HepG2 (cell line): ENCODE measurements at regions not wholly inside any gene's neighbourhood (a gene's known extent, or its start where the extent isn't known, plus 50 kb on each side); places are given as distances from the start of the nearest gene placed in this dataset.

Source experiments
- ATF7 ChIP-seq, 2 experiments: fragments of 450-650 bp in 1 of 2; sonication (generic) in 1 of 2; formaldehyde crosslinking in 1 of 2; IDR thresholded peaks; 2 replicates each; pipeline versions ENCODE4 v1.4.0 to v1.6.1; 2016 to 2020; ENCODE audit warnings: antibody characterized with exemption in 1 of 2, mild to moderate bottlenecking in 1 of 2, missing genetic modification reagents in 1 of 2
- BRD4 ChIP-seq: sonication (generic); formaldehyde crosslinking; IDR thresholded peaks from 2 replicates; pipeline ENCODE4 v1.4.0; 2020; ENCODE audit warnings: missing genetic modification reagents
- DNMT3B ChIP-seq: conservative IDR thresholded peaks from 2 replicates; pipeline ENCODE4 v1.6.1; 2016; ENCODE audit warnings: missing biosample characterization, control low read depth
- HCFC1 ChIP-seq: fragments of 150-350 bp; IDR thresholded peaks from 2 replicates; pipeline ENCODE4 v1.6.1; 2014; ENCODE audit warnings: low read depth, low read length
- HMGA1 ChIP-seq: sonication (generic); formaldehyde crosslinking; conservative IDR thresholded peaks from 2 replicates; pipeline ENCODE4 v1.4.0; 2020; ENCODE audit warnings: missing genetic modification reagents
- HNF4A ChIP-seq: sonication (generic); formaldehyde crosslinking; IDR thresholded peaks from 2 replicates; pipeline ENCODE4 v1.4.0; 2020; ENCODE audit warnings: missing genetic modification reagents
- HNF4G ChIP-seq, 2 experiments: sonication (generic) in 1 of 2; formaldehyde crosslinking in 1 of 2; IDR thresholded peaks; 2 replicates each; pipeline versions ENCODE4 v1.4.0 to v1.6.1; 2011 to 2020; ENCODE audit warnings: borderline replicate concordance in 2 of 2, low read depth in 2 of 2, mild to moderate bottlenecking in 2 of 2, low read length in 1 of 2, missing genetic modification reagents in 1 of 2, moderate library complexity in 1 of 2
- JUNB ChIP-seq: sonication (generic); formaldehyde crosslinking; IDR thresholded peaks from 2 replicates; pipeline ENCODE4 v1.8.0; 2022; ENCODE audit warnings: missing genetic modification reagents, mild to moderate bottlenecking, borderline replicate concordance
- KDM6A ChIP-seq: IDR thresholded peaks from 2 replicates; pipeline ENCODE4 v1.6.1; 2016; ENCODE audit warnings: low read depth
- PHF8 ChIP-seq: sonication (generic); formaldehyde crosslinking; IDR thresholded peaks from 2 replicates; pipeline ENCODE4 v1.5.0; 2020; ENCODE audit warnings: missing genetic modification reagents
- RBFOX2 ChIP-seq: fragments of 200-400 bp; formaldehyde crosslinking; IDR thresholded peaks from 2 replicates; pipeline ENCODE4 v1.6.1; 2017; ENCODE audit warnings: low read depth, mild to moderate bottlenecking, low read length
- REXO4 ChIP-seq: sonication (generic); formaldehyde crosslinking; IDR thresholded peaks from 2 replicates; pipeline ENCODE4 v1.8.0; 2022; ENCODE audit warnings: missing genetic modification reagents, mild to moderate bottlenecking, borderline replicate concordance
- SCMH1 ChIP-seq: sonication (generic); formaldehyde crosslinking; IDR thresholded peaks from 2 replicates; pipeline ENCODE4 v1.9.0; 2021; ENCODE audit warnings: missing genetic modification reagents, mild to moderate bottlenecking, borderline replicate concordance
- SYNCRIP ChIP-seq: fragments of 200-400 bp; formaldehyde crosslinking; IDR thresholded peaks from 2 replicates; pipeline ENCODE4 v1.6.1; 2018; ENCODE audit warnings: mild to moderate bottlenecking, low read depth, low read length; ENCODE audit not compliant: insufficient read depth
- TAF1 ChIP-seq: sonication (generic); formaldehyde crosslinking; IDR thresholded peaks from 2 replicates; pipeline ENCODE4 v1.4.0; 2020; ENCODE audit warnings: missing genetic modification reagents
- TCF12 ChIP-seq, 2 experiments: fragments of 450-650 bp in 1 of 2; sonication (generic) in 1 of 2; formaldehyde crosslinking in 1 of 2; IDR thresholded peaks; 2 replicates each; pipeline versions ENCODE4 v1.6.1 to v1.8.0; 2017 to 2022; ENCODE audit warnings: antibody characterized with exemption in 1 of 2, mild to moderate bottlenecking in 1 of 2, missing genetic modification reagents in 1 of 2, moderate library complexity in 1 of 2
- YEATS2 ChIP-seq: sonication (generic); formaldehyde crosslinking; IDR thresholded peaks from 2 replicates; pipeline ENCODE4 v1.4.0; 2020; ENCODE audit warnings: missing genetic modification reagents, borderline replicate concordance
- ZBTB10 ChIP-seq: sonication (generic); formaldehyde crosslinking; IDR thresholded peaks from 2 replicates; pipeline ENCODE4 v1.4.0; 2020; ENCODE audit warnings: missing genetic modification reagents, borderline replicate concordance
- ZNF24 ChIP-seq: fragments of 450-650 bp; IDR thresholded peaks from 2 replicates; pipeline ENCODE4 v1.6.1; 2017; ENCODE audit warnings: antibody characterized with exemption, mild to moderate bottlenecking
- ZNF263 ChIP-seq: sonication (generic); formaldehyde crosslinking; IDR thresholded peaks from 2 replicates; pipeline ENCODE4 v1.4.0; 2020; ENCODE audit warnings: missing genetic modification reagents
- ZNF3 ChIP-seq: IDR thresholded peaks from 2 replicates; pipeline ENCODE4 v1.7.0; 2017; ENCODE audit warnings: inconsistent platforms
- ZNF30 ChIP-seq: sonication (generic); formaldehyde crosslinking; IDR thresholded peaks from 2 replicates; pipeline ENCODE4 v1.5.0; 2020; ENCODE audit warnings: mild to moderate bottlenecking, missing genetic modification reagents
- ZNF33B ChIP-seq: sonication (generic); formaldehyde crosslinking; IDR thresholded peaks from 2 replicates; pipeline ENCODE4 v1.5.1; 2020; ENCODE audit warnings: mild to moderate bottlenecking, missing genetic modification reagents
- ZNF460 ChIP-seq: sonication (generic); formaldehyde crosslinking; IDR thresholded peaks from 2 replicates; pipeline ENCODE4 v1.5.1; 2020; ENCODE audit warnings: missing genetic modification reagents, mild to moderate bottlenecking, borderline replicate concordance
- ZNF784 ChIP-seq: sonication (generic); formaldehyde crosslinking; IDR thresholded peaks from 2 replicates; pipeline ENCODE4 v1.5.1; 2020; ENCODE audit warnings: missing genetic modification reagents, mild to moderate bottlenecking, borderline replicate concordance
- TF ChIP-seq, protein P1 (sequence below): sonication (generic); formaldehyde crosslinking; IDR thresholded peaks from 2 replicates; pipeline ENCODE4 v1.5.1; 2020; ENCODE audit warnings: mild to moderate bottlenecking, missing genetic modification reagents, borderline replicate concordance

- peak; percentile 96 for TF ChIP-seq ZBTB10
- TF ChIP-seq HNF4G (IDR thresholded peaks at IDR 0.05; ENCODE audit: borderline replicate concordance, low read depth, low read length) = peak; percentile 49; the same call in 1 of the 2 replicates
- TF ChIP-seq HNF4G (CRISPR knock-in tag; IDR thresholded peaks at IDR 0.05; ENCODE audit: borderline replicate concordance, low read depth) = no peak
- peak; percentile 53; the same call in 1 of the 2 replicates for TF ChIP-seq RBFOX2
- no peak for TF ChIP-seq JUNB (CRISPR knock-in tag)
- TF ChIP-seq SYNCRIP = no peak
- TF ChIP-seq SCMH1 (CRISPR knock-in tag) = no peak
- no peak for TF ChIP-seq HCFC1
- TF ChIP-seq, protein P1, sequence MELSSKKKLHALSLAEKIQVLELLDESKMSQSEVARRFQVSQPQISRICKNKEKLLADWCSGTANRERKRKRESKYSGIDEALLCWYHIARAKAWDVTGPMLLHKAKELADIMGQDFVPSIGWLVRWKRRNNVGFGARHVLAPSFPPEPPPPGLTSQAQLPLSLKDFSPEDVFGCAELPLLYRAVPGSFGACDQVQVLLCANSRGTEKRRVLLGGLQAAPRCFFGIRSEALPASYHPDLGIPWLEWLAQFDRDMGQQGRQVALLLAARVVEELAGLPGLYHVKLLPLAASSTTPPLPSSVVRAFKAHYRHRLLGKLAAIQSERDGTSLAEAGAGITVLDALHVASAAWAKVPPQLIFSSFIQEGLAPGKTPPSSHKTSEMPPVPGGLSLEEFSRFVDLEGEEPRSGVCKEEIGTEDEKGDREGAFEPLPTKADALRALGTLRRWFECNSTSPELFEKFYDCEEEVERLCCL (CRISPR knock-in tag) = no peak; the same call in 1 of the 2 replicates
- no peak for TF ChIP-seq ZNF3 (CRISPR knock-in tag)
- TF ChIP-seq ZNF33B (CRISPR knock-in tag) = no peak
- no peak for TF ChIP-seq REXO4 (CRISPR knock-in tag)
- 0 out of 2 replicates have a peak, but pooled peaks have one; percentile 27 for TF ChIP-seq ZNF263
- no peak for TF ChIP-seq TCF12 (IDR thresholded peaks at IDR 0.05)
- no peak for TF ChIP-seq TCF12 (CRISPR knock-in tag; IDR thresholded peaks at IDR 0.05)
- 0 out of 2 replicates have a peak, but pooled peaks have one; percentile 53 for TF ChIP-seq DNMT3B (CRISPR knock-in tag)
- no peak for TF ChIP-seq ZNF30 (CRISPR knock-in tag)
- 0 out of 2 replicates have a peak, but pooled peaks have one; percentile 8 for TF ChIP-seq PHF8 (CRISPR knock-in tag)
- TF ChIP-seq TAF1 = peak; percentile 16; the same call in 1 of the 2 replicates
- TF ChIP-seq BRD4 (CRISPR knock-in tag) = peak; percentile 49; the same call in 1 of the 2 replicates
- TF ChIP-seq ZNF784 = no peak
- 0 out of 2 replicates have a peak, but pooled peaks have one; percentile 16 for TF ChIP-seq YEATS2 (CRISPR knock-in tag)
- TF ChIP-seq ATF7 (IDR thresholded peaks at IDR 0.05) = no peak
- no peak for TF ChIP-seq ATF7 (CRISPR knock-in tag; IDR thresholded peaks at IDR 0.05)
- no peak for TF ChIP-seq ZNF24
- TF ChIP-seq HMGA1 = no peak
- TF ChIP-seq KDM6A (CRISPR knock-in tag) = no peak
- TF ChIP-seq ZNF460 (CRISPR knock-in tag) = no peak
- peak; percentile 58 for TF ChIP-seq HNF4A (CRISPR knock-in tag)
Observed at GRCh38 chr2:8627019-8627691, 54.7 kb upstream of the ID2 start (continued).
